DMS53 (cell line): ENCODE measurements at regions not wholly inside any gene's neighbourhood (a gene's known extent, or its start where the extent isn't known, plus 50 kb on each side); places are given as distances from the start of the nearest gene placed in this dataset.

Source experiments
- DNase-seq: peaks from one replicate; lab custom pipeline; 2025; lab: John Stamatoyannopoulos, UW

- no peak for DNase-seq
Observed at GRCh38 chr15:97806766-97807165, 153.7 kb upstream of the ARRDC4 start.

GRCh38 chr15:97815835-97816234, 144.7 kb upstream of the ARRDC4 start:
- DNase-seq: no peak

GRCh38 chr15:97817276-97817890, 143.1 kb upstream of the ARRDC4 start:
- DNase-seq: no peak

- DNase-seq: no peak
Observed at GRCh38 chr15:97836003-97836402, 124.5 kb upstream of the ARRDC4 start.

- DNase-seq: no peak
Observed at GRCh38 chr15:97837896-97838295, 122.6 kb upstream of the ARRDC4 start.

- DNase-seq: no peak
Observed at GRCh38 chr15:97838606-97839210, 121.8 kb upstream of the ARRDC4 start.

GRCh38 chr15:97840501-97840900, 120.0 kb upstream of the ARRDC4 start:
- DNase-seq: no peak

GRCh38 chr15:97841558-97841957, 118.9 kb upstream of the ARRDC4 start:
- no peak for DNase-seq

GRCh38 chr15:97849183-97849582, 111.3 kb upstream of the ARRDC4 start:
- DNase-seq: peak; percentile 1

- no peak for DNase-seq
Observed at GRCh38 chr15:97858296-97858695, 102.2 kb upstream of the ARRDC4 start.

- no peak for DNase-seq
Observed at GRCh38 chr15:97861529-97862260, 98.8 kb upstream of the ARRDC4 start.

GRCh38 chr15:97866959-97867358, 93.5 kb upstream of the ARRDC4 start:
- DNase-seq: no peak

GRCh38 chr15:97867870-97868269, 92.6 kb upstream of the ARRDC4 start:
- DNase-seq: no peak

GRCh38 chr15:97868981-97869380, 91.5 kb upstream of the ARRDC4 start:
- no peak for DNase-seq

- no peak for DNase-seq
Observed at GRCh38 chr15:97870771-97871170, 89.7 kb upstream of the ARRDC4 start.

GRCh38 chr15:97874139-97874538, 86.4 kb upstream of the ARRDC4 start:
- no peak for DNase-seq

GRCh38 chr15:97875025-97875512, 85.4 kb upstream of the ARRDC4 start:
- DNase-seq: no peak

GRCh38 chr15:97875513-97876280, 84.8 kb upstream of the ARRDC4 start:
- no peak for DNase-seq

GRCh38 chr15:97876281-97876675, 84.2 kb upstream of the ARRDC4 start:
- DNase-seq: no peak

- no peak for DNase-seq
Observed at GRCh38 chr15:97881346-97881965, 79.0 kb upstream of the ARRDC4 start.

- no peak for DNase-seq
Observed at GRCh38 chr15:97884513-97885131, 75.9 kb upstream of the ARRDC4 start.

GRCh38 chr15:97890307-97890706, 70.2 kb upstream of the ARRDC4 start:
- no peak for DNase-seq
